ENCODE measurements at regions not wholly inside any gene's neighbourhood (a gene's known extent, or its start where the extent isn't known, plus 50 kb on each side); places are given as distances from the start of the nearest gene placed in this dataset.

GRCh38 chr2:2703762-2704427, 372.8 kb upstream of the MYT1L start:
- no peak for DNase-seq

- DNase-seq = no peak
Observed at GRCh38 chr2:2703172-2703571, 372.1 kb upstream of the MYT1L start.

GRCh38 chr2:2702385-2702784, 371.3 kb upstream of the MYT1L start:
- DNase-seq = no peak

GRCh38 chr2:2701813-2702212, 370.7 kb upstream of the MYT1L start:
- DNase-seq = no peak

GRCh38 chr2:2701176-2701781, 370.2 kb upstream of the MYT1L start:
- DNase-seq = no peak

- DNase-seq = no peak
Observed at GRCh38 chr2:2699121-2699505, 368.0 kb upstream of the MYT1L start.

- DNase-seq = no peak
Observed at GRCh38 chr2:2698182-2699120, 367.4 kb upstream of the MYT1L start.

- no peak for DNase-seq
Observed at GRCh38 chr2:2696733-2697455, 365.8 kb upstream of the MYT1L start.

GRCh38 chr2:2696325-2696724, 365.2 kb upstream of the MYT1L start:
- DNase-seq = no peak

- DNase-seq = no peak
Observed at GRCh38 chr2:2694746-2695145, 363.7 kb upstream of the MYT1L start.

- DNase-seq = no peak
Observed at GRCh38 chr2:2692599-2693389, 361.7 kb upstream of the MYT1L start.

- no peak for DNase-seq
Observed at GRCh38 chr2:2691419-2691818, 360.3 kb upstream of the MYT1L start.

- no peak for DNase-seq
Observed at GRCh38 chr2:2690985-2691384, 359.9 kb upstream of the MYT1L start.

GRCh38 chr2:2689306-2689705, 358.2 kb upstream of the MYT1L start:
- DNase-seq = no peak

GRCh38 chr2:2688254-2688653, 357.2 kb upstream of the MYT1L start:
- no peak for DNase-seq

GRCh38 chr2:2687745-2688144, 356.7 kb upstream of the MYT1L start:
- no peak for DNase-seq

- DNase-seq = no peak
Observed at GRCh38 chr2:2686222-2686621, 355.1 kb upstream of the MYT1L start.

- DNase-seq = no peak
Observed at GRCh38 chr2:2683606-2684224, 352.6 kb upstream of the MYT1L start.

- DNase-seq = no peak
Observed at GRCh38 chr2:2682700-2683342, 351.7 kb upstream of the MYT1L start.

GRCh38 chr2:2681711-2682251, 350.7 kb upstream of the MYT1L start:
- DNase-seq = no peak

- DNase-seq = no peak
Observed at GRCh38 chr2:2681085-2681484, 350.0 kb upstream of the MYT1L start.
